ENCODE measurements at regions not wholly inside any gene's neighbourhood (a gene's known extent, or its start where the extent isn't known, plus 50 kb on each side); places are given as distances from the start of the nearest gene placed in this dataset.
"Not testable (repeated sequence)": the region's sequence is repeated elsewhere in the genome, so short reads cannot be mapped to it uniquely, and the experiment has no call there.

DNA sequence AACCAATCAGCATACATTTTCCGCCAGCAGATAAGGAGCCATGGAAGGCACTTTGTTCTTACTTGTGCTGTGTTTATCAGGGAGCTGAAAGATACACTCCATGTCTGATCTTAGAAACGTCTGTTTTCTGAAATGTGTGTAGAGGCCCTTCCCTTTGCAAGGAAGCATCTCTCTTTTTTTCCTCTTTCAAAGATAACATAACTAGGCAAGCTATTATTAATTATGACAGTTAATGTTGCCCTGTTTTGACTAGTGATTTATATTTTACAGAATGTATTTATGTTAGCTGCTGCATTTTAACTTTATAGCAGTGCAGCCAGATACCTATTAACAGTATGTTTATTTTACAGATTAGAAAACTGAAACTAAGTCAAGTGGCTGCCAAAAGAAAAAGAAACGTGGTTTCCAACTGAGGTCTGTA, 683.2 kb upstream of the IGFBP3 start:
- no peaks in the 10 kb centered on the region for H3K36me3 ChIP-seq (ENCODE audit: insufficient read depth)
- no peak overlapping the region for H3K9ac ChIP-seq
- no peak for TF ChIP-seq CTCF (conservative IDR thresholded peaks at IDR 0.05; ENCODE audit: low read depth, low read length)
- H4K20me1 ChIP-seq (ENCODE audit: insufficient read depth) = no peaks in the 10 kb centered on the region
- no peak overlapping the region for H3K4me3 ChIP-seq (IDR thresholded peaks at IDR 0.05; ENCODE audit: insufficient read depth, low read depth, low read length)
- H3K4me1 ChIP-seq (ENCODE audit: low read depth, poor library complexity, severe bottlenecking) = no peaks in the 10 kb centered on the region
- no peak overlapping the region for H3K27ac ChIP-seq
- H3K27me3 ChIP-seq (ENCODE audit: insufficient read depth, low read depth) = no peaks in the 10 kb centered on the region
- H3K4me2 ChIP-seq = no peak overlapping the region
- no peak overlapping the region for H2AFZ ChIP-seq (ENCODE audit: low read depth)
- H3K79me2 ChIP-seq (ENCODE audit: insufficient read depth, low read depth) = no peaks in the 10 kb centered on the region

- H3K27me3 ChIP-seq (ENCODE audit: insufficient read depth, low read depth) = no peaks in the 10 kb centered on the region
- no peak overlapping the region for H3K27ac ChIP-seq
- H3K9ac ChIP-seq = no peak overlapping the region
- H3K4me1 ChIP-seq (ENCODE audit: low read depth, poor library complexity, severe bottlenecking) = no peaks in the 10 kb centered on the region
- no peak overlapping the region for H2AFZ ChIP-seq (ENCODE audit: low read depth)
- no peaks in the 10 kb centered on the region for H4K20me1 ChIP-seq (ENCODE audit: insufficient read depth)
- no peak overlapping the region for H3K4me2 ChIP-seq
- TF ChIP-seq CTCF (conservative IDR thresholded peaks at IDR 0.05; ENCODE audit: low read depth, low read length) = no peak
- no peaks in the 10 kb centered on the region for H3K79me2 ChIP-seq (ENCODE audit: insufficient read depth, low read depth)
- no peaks in the 10 kb centered on the region for H3K36me3 ChIP-seq (ENCODE audit: insufficient read depth)
- no peak overlapping the region for H3K4me3 ChIP-seq (IDR thresholded peaks at IDR 0.05; ENCODE audit: insufficient read depth, low read depth, low read length)
Measured at GRCh38 chr7:46603780-46604179, 682.7 kb upstream of the IGFBP3 start.

GRCh38 chr7:46603296-46603752, 682.3 kb upstream of the IGFBP3 start:
- H2AFZ ChIP-seq (ENCODE audit: low read depth) = no peak overlapping the region
- H3K36me3 ChIP-seq (ENCODE audit: insufficient read depth) = no peaks in the 10 kb centered on the region
- no peak overlapping the region for H3K27ac ChIP-seq

DNA sequence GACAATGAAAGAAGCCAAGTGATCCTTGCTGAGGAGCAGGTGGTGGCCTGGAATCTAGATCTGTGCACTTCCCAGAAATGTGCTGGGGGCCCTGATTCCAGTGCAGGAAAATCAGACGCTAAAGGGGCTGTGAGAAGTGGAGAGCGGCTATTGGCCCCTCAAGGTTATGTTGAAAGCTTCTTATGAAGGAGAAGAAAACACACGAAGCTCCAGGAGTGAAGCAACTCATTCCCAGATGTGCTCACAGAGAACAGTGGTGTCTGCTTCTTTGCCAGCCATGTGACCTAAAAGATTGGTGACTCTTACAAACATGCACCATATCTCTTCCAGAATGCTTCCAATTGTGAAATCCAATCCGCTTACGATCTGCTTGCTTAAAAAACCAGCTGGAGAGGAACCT, 679.3 kb upstream of the IGFBP3 start:
- Histone ChIP-seq H4K20me1 (ENCODE audit: insufficient read depth) (no peaks in the 10 kb centered on the region), H3K4me1 (ENCODE audit: low read depth, poor library complexity, severe bottlenecking) (no peaks in the 10 kb centered on the region), H3K36me3 (ENCODE audit: insufficient read depth) (no peaks in the 10 kb centered on the region), H3K79me2 (ENCODE audit: insufficient read depth, low read depth) (no peaks in the 10 kb centered on the region), H3K4me2 (no peak overlapping the region), H3K27me3 (ENCODE audit: insufficient read depth, low read depth) (no peaks in the 10 kb centered on the region), H3K27ac (no peak overlapping the region), H3K4me3 (IDR thresholded peaks at IDR 0.05; ENCODE audit: insufficient read depth, low read depth, low read length) (no peak overlapping the region), H2AFZ (ENCODE audit: low read depth) (no peak overlapping the region), H3K9ac (no peak overlapping the region)
- no peak for TF ChIP-seq CTCF (conservative IDR thresholded peaks at IDR 0.05; ENCODE audit: low read depth, low read length)

More at GRCh38 chr7:46603296-46603752, 682.3 kb upstream of the IGFBP3 start:
- no peaks in the 10 kb centered on the region for H3K4me1 ChIP-seq (ENCODE audit: low read depth, poor library complexity, severe bottlenecking)
- no peaks in the 10 kb centered on the region for H4K20me1 ChIP-seq (ENCODE audit: insufficient read depth)
- no peak for TF ChIP-seq CTCF (conservative IDR thresholded peaks at IDR 0.05; ENCODE audit: low read depth, low read length)
- H3K4me3 ChIP-seq (IDR thresholded peaks at IDR 0.05; ENCODE audit: insufficient read depth, low read depth, low read length) = no peak overlapping the region
- no peak overlapping the region for H3K4me2 ChIP-seq
- no peaks in the 10 kb centered on the region for H3K27me3 ChIP-seq (ENCODE audit: insufficient read depth, low read depth)
- no peak overlapping the region for H3K9ac ChIP-seq
- H3K79me2 ChIP-seq (ENCODE audit: insufficient read depth, low read depth) = no peaks in the 10 kb centered on the region

DNA sequence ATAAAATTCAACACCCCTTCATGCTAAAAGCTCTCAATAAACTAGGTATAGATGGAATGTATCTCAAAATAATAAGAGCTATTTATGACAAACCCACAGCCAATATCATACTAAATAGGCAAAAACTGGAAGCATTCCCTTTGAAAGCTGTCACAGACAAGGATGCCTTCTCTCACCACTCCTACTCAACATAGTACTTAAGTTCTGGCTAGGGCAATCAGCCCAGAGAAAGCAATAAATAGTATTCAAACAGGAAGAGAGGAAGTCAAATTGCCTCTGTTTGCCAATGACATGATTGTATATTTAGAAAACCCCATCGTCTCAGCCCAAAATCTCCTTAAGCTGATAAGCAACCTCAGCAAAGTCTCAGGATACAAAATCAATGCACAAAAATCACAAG, 673.8 kb upstream of the IGFBP3 start:
- not testable (repeated sequence) for H3K27ac ChIP-seq; H3K4me3 ChIP-seq (IDR thresholded peaks at IDR 0.05; ENCODE audit: insufficient read depth, low read depth, low read length); H2AFZ ChIP-seq (ENCODE audit: low read depth); H3K79me2 ChIP-seq (ENCODE audit: insufficient read depth, low read depth); H3K4me1 ChIP-seq (ENCODE audit: low read depth, poor library complexity, severe bottlenecking); H3K4me2 ChIP-seq; H4K20me1 ChIP-seq (ENCODE audit: insufficient read depth); H3K9ac ChIP-seq; H3K27me3 ChIP-seq (ENCODE audit: insufficient read depth, low read depth); H3K36me3 ChIP-seq (ENCODE audit: insufficient read depth)

- H3K27ac ChIP-seq; H4K20me1 ChIP-seq (ENCODE audit: insufficient read depth); H2AFZ ChIP-seq (ENCODE audit: low read depth); H3K4me3 ChIP-seq (IDR thresholded peaks at IDR 0.05; ENCODE audit: insufficient read depth, low read depth, low read length); H3K4me2 ChIP-seq; H3K9ac ChIP-seq; H3K27me3 ChIP-seq (ENCODE audit: insufficient read depth, low read depth); H3K4me1 ChIP-seq (ENCODE audit: low read depth, poor library complexity, severe bottlenecking); H3K36me3 ChIP-seq (ENCODE audit: insufficient read depth); H3K79me2 ChIP-seq (ENCODE audit: insufficient read depth, low read depth): not testable (repeated sequence)
Measured at GRCh38 chr7:46590918-46591905, 670.1 kb upstream of the IGFBP3 start.
